Sigmoid colon (tissue), 6 donors: ENCODE measurements at regions not wholly inside any gene's neighbourhood (a gene's known extent, or its start where the extent isn't known, plus 50 kb on each side); places are given as distances from the start of the nearest gene placed in this dataset.

ENCODE experiments used
- DNase-seq: peaks from one replicate; pipeline ENCODE4 v3.0.0-alpha.2; 2019
- H3K27ac ChIP-seq, 4 donors: fragments of 200-600 bp; sonication (generic); one replicate each; pipeline ENCODE4 v1.5.1; 2016 to 2019; ENCODE audit warnings: mild to moderate bottlenecking in 1 of 4
- H3K27me3 ChIP-seq, 3 donors: fragments of 200-600 bp; sonication (generic); one replicate each; pipeline ENCODE4 v1.5.1; 2019; ENCODE audit warnings: mild to moderate bottlenecking in 1 of 3
- H3K36me3 ChIP-seq, 4 donors: fragments of 200-600 bp; sonication (generic); one replicate each; pipeline ENCODE4 v1.5.1; 2016 to 2019
- H3K4me1 ChIP-seq, 4 donors: fragments of 200-600 bp; sonication (generic); one replicate each; pipeline ENCODE4 v1.5.1; 2017 to 2019
- H3K4me3 ChIP-seq, 4 donors: fragments of 200-600 bp; sonication (generic); one replicate each; pipeline ENCODE4 v1.5.1; 2017 to 2019; ENCODE audit warnings: mild to moderate bottlenecking in 2 of 4, moderate library complexity in 1 of 4
- H3K9me3 ChIP-seq, 4 donors: fragments of 200-600 bp in 3 of 4; sonication (generic) in 3 of 4; one replicate each; pipeline versions ENCODE4 v1.5.1 to v1.6.1; 2013 to 2019
- CTCF ChIP-seq, 4 experiments: fragments of 450-650 bp in 3 of 4; fragments of 200-600 bp in 1 of 4; IDR thresholded peaks; one replicate each; pipeline ENCODE4 v1.5.1; 2016 to 2019; ENCODE audit warnings: antibody characterized with exemption in 4 of 4, mild to moderate bottlenecking in 3 of 4, moderate library complexity in 2 of 4
- EP300 ChIP-seq, 4 donors: sonication (generic); formaldehyde crosslinking; IDR thresholded peaks; one replicate each; pipeline ENCODE4 v1.6.1; 2017; ENCODE audit warnings: antibody characterized with exemption in 4 of 4
- POLR2A ChIP-seq, 2 donors: fragments of 450-650 bp; IDR thresholded peaks; one replicate each; pipeline ENCODE4 v1.6.1; 2016; ENCODE audit warnings: antibody characterized with exemption in 2 of 2, mild to moderate bottlenecking in 2 of 2, moderate library complexity in 2 of 2
- POLR2AphosphoS5 ChIP-seq, 4 donors: sonication (generic); formaldehyde crosslinking; IDR thresholded peaks; one replicate each; pipeline ENCODE4 v1.6.1; 2017; ENCODE audit warnings: antibody characterized with exemption in 4 of 4
- WGBS, 2 donors: extraction: QIAGEN DNeasy Blood & Tissue Kit; methylation state at CpG; one replicate each; pipeline ENCODE4 v1.1.7; 2013; 5-methylcytosine and 5-hydroxymethylcytosine counted together
- intact Hi-C: fragments of 100-400 bp; cut with DNase I; formaldehyde crosslinking; loops from one replicate; pipeline ENCODE4 v1.15.1; 2023
- donor health status: healthy with polysubstance abuse.
- donor health status: healthy.

GRCh38 chr2:173762221-173762620, 203.0 kb downstream of the SP3 start:
- Histone ChIP-seq H3K27me3 (no peaks in the 10 kb centered on the region), H3K9me3 (no peaks in the 10 kb centered on the region), H3K36me3 (no peaks in the 10 kb centered on the region), H3K4me3 (no peak overlapping the region), H3K4me1 (peaks cover 0 to 6% (median 3%) of the 10 kb centered on the region in 4 donors), H3K27ac (no peak overlapping the region)
- TF ChIP-seq POLR2AphosphoS5 (IDR thresholded peaks at IDR 0.05) (no peak), EP300 (IDR thresholded peaks at IDR 0.05) (no peak), POLR2A (IDR thresholded peaks at IDR 0.05) (no peak), CTCF (IDR thresholded peaks at IDR 0.05) (no peak)
- 58 to 89% methylated on average over 2 of the region's 2 CpGs for WGBS, 2 donors
- no peak for DNase-seq
- intact Hi-C loops = no loop called here

GRCh38 chr2:173762864-173763263, 202.3 kb downstream of the SP3 start:
- no peak for DNase-seq
- intact Hi-C loops = no loop called here
- no peaks in the 10 kb centered on the region for H3K36me3 ChIP-seq
- no peaks in the 10 kb centered on the region for H3K9me3 ChIP-seq
- 93 to 94% methylated on average over 2 of the region's 2 CpGs for WGBS, 2 donors
- H3K4me1 ChIP-seq = peaks cover 0 to 6% (median 3%) of the 10 kb centered on the region in 4 donors
- no peak overlapping the region for H3K27ac ChIP-seq
- H3K27me3 ChIP-seq = no peaks in the 10 kb centered on the region
- no peak overlapping the region for H3K4me3 ChIP-seq
- no peak for TF ChIP-seq POLR2AphosphoS5 (IDR thresholded peaks at IDR 0.05)
- no peak for TF ChIP-seq CTCF (IDR thresholded peaks at IDR 0.05)

GRCh38 chr2:173763641-173764040, 201.5 kb downstream of the SP3 start:
- Histone ChIP-seq H3K9me3 (no peaks in the 10 kb centered on the region), H3K27me3 (no peaks in the 10 kb centered on the region), H3K36me3 (no peaks in the 10 kb centered on the region), H3K4me1 (peaks cover 0 to 6% (median 3%) of the 10 kb centered on the region in 4 donors), H3K27ac (no peak overlapping the region), H3K4me3 (no peak overlapping the region)
- intact Hi-C loops = no loop called here
- no peak for DNase-seq
- no peak for TF ChIP-seq POLR2AphosphoS5 (IDR thresholded peaks at IDR 0.05)
- TF ChIP-seq EP300 (IDR thresholded peaks at IDR 0.05) = no peak
- TF ChIP-seq POLR2A (IDR thresholded peaks at IDR 0.05) = no peak
- no peak for TF ChIP-seq CTCF (IDR thresholded peaks at IDR 0.05)
- WGBS, 2 donors = 89 to 98% methylated on average over 1 of the region's 1 CpG

GRCh38 chr2:173764094-173764493, 201.1 kb downstream of the SP3 start:
- Histone ChIP-seq H3K27ac (no peak overlapping the region), H3K4me3 (no peak overlapping the region), H3K4me1 (peaks cover 0 to 6% (median 3%) of the 10 kb centered on the region in 4 donors), H3K27me3 (no peaks in the 10 kb centered on the region), H3K9me3 (no peaks in the 10 kb centered on the region), H3K36me3 (no peaks in the 10 kb centered on the region)
- intact Hi-C loops = no loop called here
- TF ChIP-seq POLR2AphosphoS5 (IDR thresholded peaks at IDR 0.05) (no peak), EP300 (IDR thresholded peaks at IDR 0.05) (no peak), CTCF (IDR thresholded peaks at IDR 0.05) (no peak), POLR2A (IDR thresholded peaks at IDR 0.05) (no peak)
- DNase-seq = no peak
- 83 to 84% methylated on average over 6 of the region's 6 CpGs for WGBS, 2 donors

- no peak for DNase-seq
- H3K9me3 ChIP-seq = no peaks in the 10 kb centered on the region
- intact Hi-C loops = no loop called here
- no peak overlapping the region for H3K27ac ChIP-seq
- no peak for TF ChIP-seq CTCF (IDR thresholded peaks at IDR 0.05)
- TF ChIP-seq EP300 (IDR thresholded peaks at IDR 0.05) = no peak
- no peak for TF ChIP-seq POLR2A (IDR thresholded peaks at IDR 0.05)
- TF ChIP-seq POLR2AphosphoS5 (IDR thresholded peaks at IDR 0.05) = no peak
- no peaks in the 10 kb centered on the region for H3K27me3 ChIP-seq
- no peaks in the 10 kb centered on the region for H3K36me3 ChIP-seq
- WGBS, 2 donors = 82 to 90% methylated on average over 8 of the region's 8 CpGs
- no peaks in the 10 kb centered on the region for H3K4me1 ChIP-seq
- no peak overlapping the region for H3K4me3 ChIP-seq
These were observed 198.5 kb downstream of the SP3 start for GRCh38 chr2:173766537-173767289.
